Endothelial cell (in vitro differentiated cells): ENCODE measurements at regions not wholly inside any gene's neighbourhood (a gene's known extent, or its start where the extent isn't known, plus 50 kb on each side); places are given as distances from the start of the nearest gene placed in this dataset.

Experiments
- DNase-seq: peaks from one replicate; pipeline ENCODE4 v3.0.0; 2021; ENCODE audit warnings: low spot score
- H3K27ac Mint-ChIP-seq: one replicate; pipeline ENCODE4 v1.8.0; 2021; ENCODE audit warnings: mixed read lengths, inconsistent platforms; ENCODE audit not compliant: unreplicated experiment
- H3K27me3 Mint-ChIP-seq: one replicate; pipeline ENCODE4 v1.8.0; 2021; ENCODE audit warnings: mild to moderate bottlenecking, moderate library complexity, mixed read lengths, inconsistent platforms; ENCODE audit not compliant: unreplicated experiment
- H3K36me3 Mint-ChIP-seq: one replicate; pipeline ENCODE4 v1.8.0; 2021; ENCODE audit warnings: mild to moderate bottlenecking, low read depth, mixed read lengths, inconsistent platforms; ENCODE audit not compliant: unreplicated experiment
- H3K4me1 Mint-ChIP-seq: one replicate; pipeline ENCODE4 v1.8.0; 2021; ENCODE audit warnings: mild to moderate bottlenecking, mixed read lengths, inconsistent platforms; ENCODE audit not compliant: unreplicated experiment
- H3K4me3 Mint-ChIP-seq: one replicate; pipeline ENCODE4 v1.8.0; 2021; ENCODE audit warnings: mild to moderate bottlenecking, mixed read lengths, inconsistent platforms; ENCODE audit not compliant: unreplicated experiment
- H3K9me3 Mint-ChIP-seq: one replicate; pipeline ENCODE4 v1.8.0; 2021; ENCODE audit warnings: mixed read lengths, inconsistent platforms; ENCODE audit not compliant: unreplicated experiment
- CTCF ChIP-seq: fragments of 200-600 bp; sonication (generic); IDR thresholded peaks from one replicate; pipeline ENCODE4 v1.5.0; 2021; ENCODE audit warnings: antibody characterized with exemption; ENCODE audit not compliant: unreplicated experiment

- no peaks in the 10 kb centered on the region for H3K9me3 Mint-ChIP-seq
- no peaks in the 10 kb centered on the region for H3K36me3 Mint-ChIP-seq
- DNase-seq, result no peak
- H3K4me1 Mint-ChIP-seq, result no peaks in the 10 kb centered on the region
- no peak overlapping the region for H3K4me3 Mint-ChIP-seq
- no peaks in the 10 kb centered on the region for H3K27me3 Mint-ChIP-seq
- no peak for TF ChIP-seq CTCF
- no peak overlapping the region for H3K27ac Mint-ChIP-seq
Observed at GRCh38 chr12:47545938-47546609, 159.8 kb downstream of the RPAP3 start.

GRCh38 chr12:47534695-47535094 lies 171.1 kb downstream of the RPAP3 start:
- Mint-ChIP-seq H3K4me1 (no peaks in the 10 kb centered on the region), H3K4me3 (no peak overlapping the region), H3K27me3 (no peaks in the 10 kb centered on the region), H3K9me3 (no peaks in the 10 kb centered on the region), H3K27ac (no peak overlapping the region), H3K36me3 (peaks cover 3% of the 10 kb centered on the region)
- no peak for DNase-seq
- TF ChIP-seq CTCF, result no peak

- Mint-ChIP-seq H3K36me3 (peaks cover 7% of the 10 kb centered on the region), H3K9me3 (peaks cover 5% of the 10 kb centered on the region), H3K4me1 (no peaks in the 10 kb centered on the region), H3K4me3 (no peak overlapping the region), H3K27me3 (no peaks in the 10 kb centered on the region), H3K27ac (no peak overlapping the region)
- DNase-seq, result no peak
- no peak for TF ChIP-seq CTCF
Observed at GRCh38 chr12:47530050-47530449, 175.8 kb downstream of the RPAP3 start.

GRCh38 chr12:47527816-47528215 lies 178.0 kb downstream of the RPAP3 start:
- peaks cover 5% of the 10 kb centered on the region for H3K9me3 Mint-ChIP-seq
- H3K27ac Mint-ChIP-seq, result no peak overlapping the region
- TF ChIP-seq CTCF, result no peak
- H3K4me3 Mint-ChIP-seq, result no peak overlapping the region
- no peaks in the 10 kb centered on the region for H3K27me3 Mint-ChIP-seq
- peaks cover 3% of the 10 kb centered on the region for H3K36me3 Mint-ChIP-seq
- DNase-seq, result no peak
- no peaks in the 10 kb centered on the region for H3K4me1 Mint-ChIP-seq

- DNase-seq, result no peak
- Mint-ChIP-seq H3K9me3 (peaks cover 6% of the 10 kb centered on the region), H3K4me3 (no peak overlapping the region), H3K27me3 (peaks cover 1% of the 10 kb centered on the region), H3K36me3 (peaks cover 5% of the 10 kb centered on the region), H3K4me1 (no peaks in the 10 kb centered on the region), H3K27ac (no peak overlapping the region)
- no peak for TF ChIP-seq CTCF
Observed at GRCh38 chr12:47520029-47520428, 185.8 kb downstream of the RPAP3 start.
